GM10248 (cell line): ENCODE measurements at regions not wholly inside any gene's neighbourhood (a gene's known extent, or its start where the extent isn't known, plus 50 kb on each side); places are given as distances from the start of the nearest gene placed in this dataset.

ENCODE experiments used
- CTCF ChIA-PET: fragments of 300-600 bp; sonication (Branson Sonifier 250); formaldehyde crosslinking; extraction: SDS; loops from one replicate; lab custom pipeline; 2021; ENCODE audit warnings: antibody characterized with exemption; lab: Yijun Ruan, JAX
- POLR2A ChIA-PET: fragments of 350-650 bp; sonication (Branson Sonifier 250); formaldehyde crosslinking; extraction: SDS; loops from one replicate; lab custom pipeline; 2020; ENCODE audit warnings: antibody characterized with exemption; lab: Yijun Ruan, JAX
- DNase-seq: peaks from one replicate; pipeline ENCODE4 v3.0.0; 2012; ENCODE audit errors: extremely low spot score
- CTCF ChIP-seq: IDR thresholded peaks from 2 replicates; pipeline ENCODE4 v1.5.1; 2012; ENCODE audit warnings: mild to moderate bottlenecking, low read depth; ENCODE audit errors: extremely low read depth, missing control alignments, control extremely low read depth

DNA sequence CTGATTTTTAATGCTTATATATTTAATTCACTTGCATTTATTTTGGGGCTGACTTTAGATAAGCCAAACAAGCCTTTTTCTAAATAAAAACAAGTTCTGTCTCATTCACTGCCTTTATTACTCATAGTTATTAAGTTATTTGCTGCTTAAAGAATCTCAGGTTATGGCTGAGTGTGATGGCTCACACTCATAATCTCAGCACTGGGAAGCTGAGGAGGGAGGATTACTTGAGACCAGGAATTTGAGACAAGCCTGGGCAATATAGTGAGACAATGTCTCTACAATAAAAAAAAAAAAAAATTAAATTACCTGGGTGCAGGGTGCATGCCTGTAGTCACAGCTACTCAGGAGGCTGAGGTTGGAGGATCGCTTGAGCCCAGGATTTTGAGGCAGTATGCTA is 85.0 kb upstream of the MAN2A1 start:
- POLR2A ChIA-PET = no interaction called here
- CTCF ChIA-PET = interaction anchor here (1.1 kb wide), 1 partner anchor 9 kb away, joined by 3 read pairs; no protein-coding TSS in a partner anchor
- no peak for TF ChIP-seq CTCF
- DNase-seq = no peak

- POLR2A ChIA-PET = no interaction called here
- DNase-seq = no peak
- CTCF ChIA-PET = interaction anchor here (0.9 to 1.2 kb wide), 2 partner anchors 20 to 55 kb away, joined by 3 read pairs; no protein-coding TSS in a partner anchor
- TF ChIP-seq CTCF = no peak
These were observed 88.0 kb upstream of the MAN2A1 start for GRCh38 chr5:109601736-109602135.

DNA sequence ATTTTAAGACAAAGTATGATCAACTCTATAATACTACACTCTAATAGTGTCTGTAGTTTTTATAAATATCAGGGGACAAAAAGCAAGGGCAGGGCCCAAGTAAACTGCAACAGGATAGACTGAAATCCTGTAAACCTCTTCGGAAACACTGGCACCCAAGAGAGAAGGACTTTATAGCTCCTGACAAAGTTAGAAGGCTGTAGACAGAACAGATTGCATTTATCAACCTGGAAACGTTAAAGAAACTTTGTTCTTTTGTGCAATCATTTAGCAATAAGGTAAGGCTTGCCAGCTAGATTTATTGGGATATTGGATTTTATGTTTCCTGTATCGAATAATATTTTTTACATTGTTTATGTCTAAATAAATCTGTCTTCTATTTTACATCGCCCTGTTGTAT is 91.8 kb upstream of the MAN2A1 start:
- CTCF ChIA-PET = no interaction called here
- POLR2A ChIA-PET = no interaction called here
- no peak for DNase-seq
- TF ChIP-seq CTCF = no peak

DNA sequence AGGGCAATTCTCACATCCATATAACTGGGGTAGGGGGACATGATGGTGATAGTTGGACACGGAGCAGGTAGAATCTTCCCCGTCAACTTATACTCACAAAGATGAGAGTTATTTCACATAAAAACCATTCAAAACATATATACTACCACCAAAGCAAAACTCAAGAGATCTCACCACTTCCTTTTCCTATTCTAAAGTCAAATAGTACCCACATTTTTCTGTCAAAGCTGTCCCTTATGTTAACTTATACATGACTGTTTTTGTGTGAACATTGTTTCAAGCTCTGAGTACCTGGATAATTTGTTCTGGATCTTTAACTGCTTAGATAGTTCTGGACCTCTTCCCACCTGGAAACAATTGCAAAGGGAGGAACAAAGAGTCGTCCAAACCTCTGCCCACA is 95.5 kb upstream of the MAN2A1 start:
- ChIA-PET CTCF (no interaction called here), POLR2A (no interaction called here)
- TF ChIP-seq CTCF = no peak
- DNase-seq = no peak

DNA sequence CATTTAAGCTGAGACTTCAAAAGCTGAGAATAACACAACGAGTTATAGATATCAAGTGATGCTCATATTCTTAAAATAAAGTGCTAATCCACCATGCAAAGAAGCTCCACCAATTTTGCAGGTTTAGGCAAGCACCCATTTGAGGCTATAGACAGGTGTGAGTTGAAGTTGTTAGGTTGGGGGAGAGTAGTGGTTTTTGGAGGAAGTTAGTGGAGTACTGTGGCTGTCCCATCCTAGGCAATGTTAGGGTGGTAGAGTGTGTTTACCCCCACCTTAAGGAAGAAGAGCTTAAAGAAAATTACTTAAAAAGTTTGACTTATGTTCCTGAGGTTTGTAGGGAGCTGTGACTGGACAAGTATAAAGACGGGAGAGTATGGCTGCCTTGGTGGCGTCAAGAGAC is 98.9 kb upstream of the MAN2A1 start:
- ChIA-PET POLR2A (no interaction called here), CTCF (interaction anchor here (0.9 to 1.0 kb wide), 2 partner anchors 13 to 23 kb away, joined by 3 read pairs; no protein-coding TSS in a partner anchor)
- DNase-seq = no peak
- no peak for TF ChIP-seq CTCF

DNA sequence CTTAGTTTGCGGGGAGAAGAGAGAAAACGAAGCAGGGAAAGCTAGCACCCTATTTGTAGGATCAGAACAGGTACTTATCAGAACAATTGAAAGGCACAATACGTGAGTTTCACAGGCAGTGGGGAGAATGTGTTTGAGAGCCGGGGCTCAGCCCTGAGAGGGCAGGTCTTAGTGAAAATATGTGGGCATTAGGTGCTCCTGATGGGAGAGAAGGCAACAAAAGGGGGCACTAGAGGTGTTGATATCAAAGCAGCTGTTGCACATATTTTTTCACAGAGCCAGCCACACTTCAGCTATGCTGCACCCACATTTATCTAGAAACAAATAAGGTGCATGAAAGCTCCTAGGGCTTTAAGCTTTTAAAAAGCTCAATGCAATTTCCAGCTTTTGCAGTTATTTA is 99.7 kb upstream of the MAN2A1 start:
- ChIA-PET CTCF (interaction anchor here (1.0 kb wide), 1 partner anchor 22 kb away, joined by 3 read pairs; no protein-coding TSS in a partner anchor), POLR2A (no interaction called here)
- DNase-seq = no peak
- no peak for TF ChIP-seq CTCF

- no peak for DNase-seq
- CTCF ChIA-PET = no interaction called here
- POLR2A ChIA-PET = no interaction called here
- no peak for TF ChIP-seq CTCF
These were observed 100.5 kb upstream of the MAN2A1 start for GRCh38 chr5:109589239-109589638.
